HG03159 (cell line): ENCODE measurements at regions not wholly inside any gene's neighbourhood (a gene's known extent, or its start where the extent isn't known, plus 50 kb on each side); places are given as distances from the start of the nearest gene placed in this dataset.

ENCODE experiments used
- ATAC-seq: cut with Tn5 transposase; IDR thresholded peaks from one replicate; pipeline ENCODE4 v1.9.1; 2021; ENCODE audit warnings: mild to moderate bottlenecking, moderate library complexity; ENCODE audit not compliant: unreplicated experiment

DNA sequence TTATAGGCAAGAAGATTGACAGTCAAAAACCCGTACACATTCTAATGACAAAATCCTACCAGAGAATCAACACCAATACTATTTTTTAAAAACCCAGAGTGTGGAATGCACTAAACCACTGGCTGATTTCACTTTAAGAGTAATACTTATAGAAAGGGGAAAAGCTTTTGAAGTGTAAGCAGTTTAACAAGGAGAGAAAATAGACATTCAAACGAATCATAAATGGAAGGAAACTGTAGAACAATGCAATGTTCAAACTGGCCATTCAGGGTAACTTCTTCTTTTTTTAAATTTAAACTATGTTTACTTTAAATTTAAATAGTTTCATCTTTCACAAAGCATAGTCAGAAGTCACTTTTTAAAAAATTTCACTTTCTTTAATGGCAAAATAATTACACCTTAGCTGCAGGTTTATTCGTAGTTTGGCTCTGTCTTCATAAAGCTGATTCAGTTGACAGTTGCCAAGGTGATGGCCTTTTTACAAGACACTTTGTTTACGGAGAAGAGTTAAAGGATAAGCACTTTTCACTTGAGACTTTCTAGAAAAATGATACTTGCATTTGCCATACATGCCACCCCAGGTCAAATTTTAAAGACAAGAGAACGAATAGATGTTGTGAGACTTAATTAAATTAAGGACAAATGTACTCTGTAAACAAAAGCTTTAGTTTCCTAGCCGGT, 82.4 kb upstream of the KLF3 start:
- no peak for ATAC-seq

DNA sequence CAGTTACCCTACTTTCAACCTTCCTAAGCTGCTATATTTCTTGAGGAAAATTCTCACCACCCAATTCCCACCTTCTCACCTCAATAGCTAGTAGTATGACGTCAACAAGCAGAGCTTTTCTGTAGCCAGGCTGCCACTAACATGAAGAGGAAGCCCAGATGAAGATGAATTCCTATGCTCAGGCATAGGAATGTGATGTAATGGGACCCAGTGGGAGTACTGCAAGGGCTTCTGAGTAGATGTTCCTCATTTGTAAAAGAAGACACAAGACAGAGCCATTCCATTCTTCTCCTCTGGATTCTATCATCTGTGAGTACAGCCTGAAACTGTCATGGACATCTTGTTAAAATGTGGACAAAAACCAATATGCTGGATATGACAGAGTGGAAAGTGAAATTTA, 81.6 kb upstream of the KLF3 start:
- no peak for ATAC-seq

- ATAC-seq, result no peak
Observed at GRCh38 chr4:38582889-38583470, 81.0 kb upstream of the KLF3 start.

- no peak for ATAC-seq
Observed at GRCh38 chr4:38585871-38586270, 78.1 kb upstream of the KLF3 start.

DNA sequence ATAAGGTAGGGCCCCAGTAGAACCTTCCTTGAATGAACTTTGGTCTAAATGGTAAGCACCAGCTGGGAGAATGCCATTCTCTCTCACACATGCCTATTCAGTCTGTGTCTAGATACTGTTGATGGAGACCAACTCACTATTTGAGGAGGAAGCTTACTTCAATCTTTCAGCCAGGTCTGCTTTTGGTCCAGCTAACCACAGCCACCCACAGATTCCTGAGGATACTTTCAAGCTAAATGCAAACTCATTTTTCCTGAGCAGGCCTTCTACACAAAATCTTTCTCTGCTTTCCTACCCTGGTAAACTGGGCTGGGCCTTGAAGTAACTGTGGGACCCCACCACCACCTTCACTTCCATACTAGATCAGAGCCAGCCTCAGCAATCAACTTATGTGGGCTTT, 76.9 kb upstream of the KLF3 start:
- ATAC-seq, result no peak

GRCh38 chr4:38590046-38590445, 74.0 kb upstream of the KLF3 start:
- ATAC-seq, result no peak

DNA sequence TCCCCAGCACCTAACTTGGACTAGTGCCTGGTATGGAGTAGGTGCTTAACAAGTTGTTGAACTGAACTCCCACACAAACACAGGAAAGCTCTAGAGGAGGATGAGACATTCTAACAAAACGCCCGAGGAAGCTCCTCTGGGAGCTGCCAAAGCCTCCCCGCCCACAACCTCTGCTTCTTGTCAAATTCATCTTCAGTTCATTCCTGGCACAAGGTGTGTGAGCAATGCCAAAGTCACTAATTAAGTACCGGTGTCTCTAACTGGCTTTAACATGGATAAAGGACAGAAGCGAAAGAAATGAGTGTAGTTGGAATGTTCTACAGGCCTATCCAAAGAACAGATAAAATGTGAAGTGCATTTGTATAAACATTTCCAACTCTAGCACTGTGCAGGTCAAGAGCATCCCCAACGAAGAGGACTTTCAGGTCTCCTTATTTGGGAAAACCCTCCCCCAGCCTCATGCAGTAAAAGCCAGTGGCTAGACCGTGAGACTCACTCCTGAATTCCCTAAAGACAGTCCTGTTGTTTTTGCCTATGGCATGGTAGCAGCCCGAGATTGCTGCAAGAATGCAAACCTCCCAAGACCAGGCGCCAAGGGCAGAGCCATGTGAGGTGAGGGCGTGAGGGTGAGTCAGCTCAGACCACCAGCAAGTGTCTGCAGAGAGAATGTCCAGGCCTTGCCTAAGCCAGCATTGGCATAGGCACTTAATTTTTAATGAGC, 72.2 kb upstream of the KLF3 start:
- ATAC-seq, result no peak

GRCh38 chr4:38598489-38598888, 65.5 kb upstream of the KLF3 start:
- no peak for ATAC-seq

- ATAC-seq, result no peak
Observed at GRCh38 chr4:38600575-38600974, 63.4 kb upstream of the KLF3 start.

- ATAC-seq, result no peak
Observed at GRCh38 chr4:38601244-38601915, 62.6 kb upstream of the KLF3 start.

- ATAC-seq, result no peak
Observed at GRCh38 chr4:38601916-38602291, 62.1 kb upstream of the KLF3 start.

DNA sequence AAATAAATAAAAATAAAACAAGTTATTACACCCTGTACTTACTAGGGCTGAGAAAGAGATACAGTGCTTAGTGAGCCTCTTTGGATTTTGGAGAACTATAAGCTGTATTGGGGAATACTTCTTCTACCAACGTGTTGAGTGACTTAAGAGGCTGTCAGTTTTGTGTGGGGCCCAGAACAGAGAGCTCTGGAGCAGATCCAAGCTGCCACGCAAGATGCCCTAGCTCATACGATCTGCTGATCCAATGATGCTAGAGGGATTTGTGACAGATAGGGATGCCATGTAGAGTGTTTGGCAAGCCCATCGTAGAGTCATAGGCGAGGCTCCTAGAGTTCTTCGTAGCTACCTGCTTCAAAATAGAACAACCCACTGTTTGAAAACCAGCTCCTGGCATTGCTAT, 60.3 kb upstream of the KLF3 start:
- no peak for ATAC-seq

- ATAC-seq, result no peak
Observed at GRCh38 chr4:38605181-38605752, 58.7 kb upstream of the KLF3 start.

- ATAC-seq, result no peak
Observed at GRCh38 chr4:38605753-38606586, 58.0 kb upstream of the KLF3 start.

DNA sequence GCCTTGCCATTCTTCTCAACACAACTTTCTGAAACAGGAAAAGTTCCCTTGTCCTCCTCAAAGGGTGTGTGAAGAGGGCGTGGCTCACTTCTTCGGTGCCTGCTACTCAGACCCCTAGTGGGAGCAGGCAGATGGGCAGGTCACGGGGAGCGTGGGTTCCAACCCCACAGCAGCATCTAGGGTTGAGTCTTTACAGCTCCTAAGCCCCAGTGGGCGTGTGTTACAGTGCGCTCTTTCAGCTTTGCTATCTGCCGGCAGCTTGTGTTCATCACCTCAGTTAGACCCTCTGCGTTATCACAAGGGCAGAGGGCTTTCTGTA, 57.5 kb upstream of the KLF3 start:
- ATAC-seq, result no peak

DNA sequence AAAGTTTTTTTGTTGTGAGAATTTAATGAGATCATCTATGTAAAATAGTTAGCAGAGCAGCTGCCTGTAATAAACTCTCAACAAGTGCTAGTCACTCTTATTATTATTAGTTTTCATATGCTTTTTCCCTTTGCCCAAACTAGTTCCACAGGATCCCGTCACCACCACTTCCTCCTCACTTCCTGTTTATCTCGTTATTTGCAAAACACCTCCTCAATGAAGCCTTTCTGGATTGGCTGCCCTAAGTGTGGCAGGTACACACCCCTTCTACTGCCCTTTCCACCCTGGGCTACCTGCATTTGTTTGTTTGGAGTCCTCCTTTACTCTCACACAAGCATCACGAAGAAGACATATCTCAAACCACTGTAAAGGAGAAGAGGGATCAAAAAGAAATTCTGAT, 54.4 kb upstream of the KLF3 start:
- ATAC-seq, result no peak

- ATAC-seq, result no peak
Observed at GRCh38 chr4:38610521-38610920, 53.5 kb upstream of the KLF3 start.

DNA sequence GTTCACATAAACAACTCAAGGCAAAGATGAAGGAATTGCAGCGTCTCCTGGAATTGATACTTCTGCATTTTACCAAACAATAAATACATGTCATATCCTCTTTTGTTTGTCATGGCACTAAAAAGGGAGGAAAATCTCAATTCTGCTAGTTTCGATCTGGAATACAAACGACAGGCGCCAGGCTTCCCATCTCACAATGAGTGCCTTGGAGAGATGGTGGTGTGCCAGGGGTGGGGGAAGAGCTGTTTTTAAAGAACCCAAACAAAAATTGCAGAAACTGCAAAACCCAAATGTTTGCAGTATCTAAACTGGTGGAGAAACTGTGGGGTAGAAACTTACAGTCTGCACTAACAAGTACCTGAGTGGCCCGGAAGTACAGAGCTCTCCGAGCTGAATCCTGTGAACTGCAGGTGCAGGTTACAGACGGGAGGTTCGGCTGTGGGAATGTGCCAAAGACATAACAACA, 53.0 kb upstream of the KLF3 start:
- no peak for ATAC-seq

- ATAC-seq, result no peak
Observed at GRCh38 chr4:38611676-38612075, 52.3 kb upstream of the KLF3 start.

DNA sequence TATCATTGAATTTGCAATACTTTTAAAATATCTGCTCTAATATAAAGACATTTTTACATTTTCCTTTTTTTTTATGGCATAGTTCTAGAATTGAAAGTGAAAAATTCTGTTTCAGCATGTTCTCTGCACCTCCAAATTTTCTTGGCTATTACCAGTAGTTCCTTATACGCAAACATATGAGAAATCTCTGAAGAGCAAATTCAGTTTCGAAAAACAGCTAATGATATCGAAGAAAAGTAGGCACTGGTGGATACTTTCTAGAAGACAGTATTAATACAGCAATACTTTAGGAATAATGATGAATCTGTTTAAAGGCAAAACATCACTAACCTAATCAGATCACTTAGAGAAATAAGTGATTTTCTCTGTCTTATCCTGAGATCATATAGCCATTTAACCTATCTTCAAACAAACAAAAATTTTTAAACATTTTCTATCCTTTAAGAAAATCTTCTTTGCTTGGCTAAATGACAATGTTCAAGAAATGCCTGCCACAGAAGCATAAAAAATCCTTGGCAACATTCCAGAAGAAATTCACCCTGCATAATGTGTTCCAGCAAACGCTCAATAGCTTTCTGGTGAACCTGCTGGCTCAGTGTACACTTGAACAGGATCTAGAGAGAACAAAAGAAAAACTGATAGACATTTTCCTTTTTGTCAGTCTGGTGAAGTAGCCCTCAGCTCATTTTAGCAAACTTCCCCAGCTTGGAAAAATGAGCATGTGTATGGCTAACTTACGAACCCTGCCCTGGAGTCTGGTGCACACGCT, 51.2 kb upstream of the KLF3 start:
- no peak for ATAC-seq
